Cardiac septum (tissue), 1 donor: ENCODE measurements at regions not wholly inside any gene's neighbourhood (a gene's known extent, or its start where the extent isn't known, plus 50 kb on each side); places are given as distances from the start of the nearest gene placed in this dataset.

Experiments
- DNase-seq: peaks from one replicate; pipeline ENCODE4 v3.0.0-alpha.2; 2020; ENCODE audit warnings: low spot score
- intact Hi-C: fragments of 100-400 bp; cut with DNase I; formaldehyde crosslinking; loops from one replicate; pipeline ENCODE4 v1.14.0; 2022
- donor health status: DM: no; HTN: no; CAD: no.

GRCh38 chr10:4353059-4353655 is 472.9 kb upstream of the AKR1E2 start:
- DNase-seq: no peak
- intact Hi-C loops: no loop called here

GRCh38 chr10:4352414-4352961 is 473.5 kb upstream of the AKR1E2 start:
- no peak for DNase-seq
- intact Hi-C loops: no loop called here

- no peak for DNase-seq
- intact Hi-C loops: no loop called here
Observed at GRCh38 chr10:4351723-4352413, 474.1 kb upstream of the AKR1E2 start.

- intact Hi-C loops: loop anchor here (5.0 to 10.0 kb wide), 3 partner anchors 315 to 563 kb away; partner anchors contain the start of gene KLF6
- DNase-seq: no peak
Observed at GRCh38 chr10:4347397-4347796, 478.6 kb upstream of the AKR1E2 start.

- intact Hi-C loops: loop anchor here (2.0 to 10.0 kb wide), 4 partner anchors 103 to 561 kb away; partner anchors contain the start of gene KLF6
- DNase-seq: no peak
Observed at GRCh38 chr10:4345877-4346646, 479.9 kb upstream of the AKR1E2 start.

GRCh38 chr10:4344492-4344994 is 481.5 kb upstream of the AKR1E2 start:
- intact Hi-C loops: loop anchor here (2.0 to 10.0 kb wide), 3 partner anchors 102 to 560 kb away; partner anchors contain the start of gene KLF6
- DNase-seq: peak; percentile 80

- intact Hi-C loops: loop anchor here (2.0 to 10.0 kb wide), 3 partner anchors 101 to 559 kb away; partner anchors contain the start of gene KLF6
- DNase-seq: no peak
Observed at GRCh38 chr10:4343873-4344272, 482.1 kb upstream of the AKR1E2 start.

GRCh38 chr10:4343091-4343490 is 482.9 kb upstream of the AKR1E2 start:
- intact Hi-C loops: loop anchor here (10.0 kb wide), 2 partner anchors 422 to 558 kb away; partner anchors contain the start of gene KLF6
- no peak for DNase-seq

- no peak for DNase-seq
- intact Hi-C loops: no loop called here
Observed at GRCh38 chr10:4338768-4339167, 487.2 kb upstream of the AKR1E2 start.

GRCh38 chr10:4337563-4337962 is 488.4 kb upstream of the AKR1E2 start:
- no peak for DNase-seq
- intact Hi-C loops: no loop called here

- no peak for DNase-seq
- intact Hi-C loops: no loop called here
Observed at GRCh38 chr10:4334871-4335270, 491.1 kb upstream of the AKR1E2 start.

GRCh38 chr10:4334015-4334414 is 492.0 kb upstream of the AKR1E2 start:
- DNase-seq: no peak
- intact Hi-C loops: no loop called here

- DNase-seq: no peak
- intact Hi-C loops: no loop called here
Observed at GRCh38 chr10:4333459-4333894, 492.5 kb upstream of the AKR1E2 start.

GRCh38 chr10:4332764-4333458 is 493.1 kb upstream of the AKR1E2 start:
- intact Hi-C loops: no loop called here
- no peak for DNase-seq

- intact Hi-C loops: no loop called here
Observed at GRCh38 chr10:4331150-4331549, 494.9 kb upstream of the AKR1E2 start.

GRCh38 chr10:4330636-4331035 is 495.4 kb upstream of the AKR1E2 start:
- intact Hi-C loops: no loop called here
- DNase-seq: no peak

More at GRCh38 chr10:4331150-4331549, 494.9 kb upstream of the AKR1E2 start:
- DNase-seq: no peak

GRCh38 chr10:4329225-4329624 is 496.8 kb upstream of the AKR1E2 start:
- no peak for DNase-seq
- intact Hi-C loops: no loop called here

- DNase-seq: no peak
- intact Hi-C loops: no loop called here
Observed at GRCh38 chr10:4326647-4327046, 499.4 kb upstream of the AKR1E2 start.

GRCh38 chr10:4319870-4320367 is 506.1 kb upstream of the AKR1E2 start:
- intact Hi-C loops: no loop called here
- DNase-seq: no peak
